GM23338 (cell line): ENCODE measurements at regions not wholly inside any gene's neighbourhood (a gene's known extent, or its start where the extent isn't known, plus 50 kb on each side); places are given as distances from the start of the nearest gene placed in this dataset.

Experiments
- ATAC-seq: fragments of 200-7000 bp; cut with Tn5 transposase; 3 replicates; pipeline ENCODE4 v1.9.1; 2020
- DNase-seq: peaks from one replicate; pipeline ENCODE4 v3.0.0-alpha.2; 2015; ENCODE audit warnings: low spot score
- H2AFZ ChIP-seq: fragments of 200-600 bp; sonication (generic); 2 replicates; pipeline ENCODE4 v1.8.0; 2016; ENCODE audit warnings: antibody characterized with exemption, mild to moderate bottlenecking, moderate library complexity
- H3F3A ChIP-seq: fragments of 200-600 bp; sonication (generic); replicated peaks from 2 replicates; pipeline ENCODE4 v1.8.0; 2017; ENCODE audit warnings: antibody characterized with exemption, mixed run types, low read depth
- H3K27ac ChIP-seq: fragments of 200-600 bp; sonication (generic); 2 replicates; pipeline ENCODE4 v1.6.1; 2016; ENCODE audit warnings: low read depth
- H3K27me3 ChIP-seq: fragments of 200-600 bp; sonication (generic); 2 replicates; pipeline ENCODE4 v1.8.0; 2016; ENCODE audit warnings: mild to moderate bottlenecking, mixed run types, moderate library complexity; ENCODE audit not compliant: insufficient read depth
- H3K36me3 ChIP-seq: fragments of 200-600 bp; sonication (generic); 2 replicates; pipeline ENCODE4 v1.8.0; 2016; ENCODE audit warnings: mild to moderate bottlenecking; ENCODE audit not compliant: insufficient read depth
- H3K4me1 ChIP-seq: fragments of 200-600 bp; sonication (generic); 2 replicates; pipeline ENCODE4 v1.8.0; 2016; ENCODE audit warnings: mild to moderate bottlenecking, moderate library complexity; ENCODE audit not compliant: insufficient read depth
- H3K4me2 ChIP-seq: fragments of 200-600 bp; sonication (generic); 2 replicates; pipeline ENCODE4 v1.7.1; 2017; ENCODE audit warnings: mixed run types
- H3K4me3 ChIP-seq: fragments of 200-600 bp; sonication (generic); 2 replicates; pipeline ENCODE4 v1.6.1; 2016; ENCODE audit warnings: mixed run types
- H3K79me2 ChIP-seq: fragments of 200-600 bp; sonication (generic); replicated peaks from 2 replicates; pipeline ENCODE4 v1.8.0; 2017; ENCODE audit warnings: mild to moderate bottlenecking; ENCODE audit not compliant: insufficient read depth
- H3K9me2 ChIP-seq: fragments of 200-600 bp; sonication (generic); 2 replicates; pipeline ENCODE4 v1.8.0; 2017; ENCODE audit not compliant: insufficient read depth
- H4K20me1 ChIP-seq: fragments of 200-600 bp; sonication (generic); replicated peaks from 2 replicates; pipeline ENCODE4 v1.8.0; 2017; ENCODE audit warnings: mild to moderate bottlenecking; ENCODE audit not compliant: insufficient read depth
- H3K27ac Mint-ChIP-seq: 2 replicates; pipeline ENCODE4 v1.8.0; 2020; ENCODE audit warnings: inconsistent platforms, mild to moderate bottlenecking, moderate library complexity, mixed read lengths
- H3K27me3 Mint-ChIP-seq: 3 replicates; pipeline ENCODE4 v1.8.0; 2022; ENCODE audit warnings: low read depth, mild to moderate bottlenecking, moderate library complexity, mixed read lengths, inconsistent platforms; ENCODE audit not compliant: insufficient read depth, poor library complexity
- H3K36me3 Mint-ChIP-seq: 3 replicates; pipeline ENCODE4 v1.8.0; 2021; ENCODE audit warnings: low read depth, mild to moderate bottlenecking, inconsistent platforms, moderate library complexity, mixed read lengths
- H3K4me1 Mint-ChIP-seq: 3 replicates; pipeline ENCODE4 v1.8.0; 2020; ENCODE audit warnings: mild to moderate bottlenecking, inconsistent platforms, mixed read lengths
- H3K4me3 Mint-ChIP-seq: 3 replicates; pipeline ENCODE4 v1.8.0; 2021; ENCODE audit warnings: moderate library complexity, mild to moderate bottlenecking, inconsistent platforms, mixed read lengths
- H3K9me3 Mint-ChIP-seq: 3 replicates; pipeline ENCODE4 v1.8.0; 2020; ENCODE audit warnings: moderate library complexity, mild to moderate bottlenecking, inconsistent platforms, mixed read lengths
- CTCF ChIP-seq, 2 experiments: fragments of 200-600 bp in 1 of 2; sonication (generic) in 1 of 2; conservative IDR thresholded peaks; 2 replicates each; pipeline versions ENCODE4 v1.5.1 to v1.6.1; 2016 to 2017; ENCODE audit warnings: antibody characterized with exemption in 2 of 2, low read depth in 2 of 2, mild to moderate bottlenecking in 2 of 2, moderate library complexity in 1 of 2
- NANOG ChIP-seq: IDR thresholded peaks from 2 replicates; pipeline ENCODE4 v1.6.1; 2016; ENCODE audit warnings: antibody characterized with exemption, borderline replicate concordance
- POLR2AphosphoS5 ChIP-seq: IDR thresholded peaks from 2 replicates; pipeline ENCODE4 v1.6.1; 2016; ENCODE audit warnings: antibody characterized with exemption, low read depth
- TF ChIP-seq, protein P1 (sequence below): fragments of 250-450 bp; sonication (Bioruptor Pico); IDR thresholded peaks from 2 replicates; pipeline ENCODE4 v1.5.0; 2020; ENCODE audit warnings: mild to moderate bottlenecking, moderate library complexity

DNA sequence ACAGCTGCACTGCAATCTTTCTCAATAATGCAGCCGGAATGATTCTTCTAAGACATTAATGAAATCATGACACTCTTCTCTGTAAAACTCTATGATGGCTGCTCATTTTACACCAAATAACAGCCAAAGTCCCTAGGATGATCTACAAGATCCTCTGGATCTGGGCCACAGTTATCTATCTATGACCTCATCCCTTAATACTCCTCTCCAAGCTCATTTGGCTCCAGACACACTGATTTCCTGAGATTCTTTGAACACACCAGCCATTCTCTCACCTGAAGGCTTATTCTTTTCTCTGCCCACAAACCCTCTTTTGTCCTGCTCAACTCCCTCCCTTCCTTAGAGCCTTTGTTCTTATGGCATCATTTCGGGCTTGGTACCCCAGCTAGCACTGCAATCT lies 577.4 kb upstream of the ANKRD30A start (continued):
- TF ChIP-seq, protein P1, sequence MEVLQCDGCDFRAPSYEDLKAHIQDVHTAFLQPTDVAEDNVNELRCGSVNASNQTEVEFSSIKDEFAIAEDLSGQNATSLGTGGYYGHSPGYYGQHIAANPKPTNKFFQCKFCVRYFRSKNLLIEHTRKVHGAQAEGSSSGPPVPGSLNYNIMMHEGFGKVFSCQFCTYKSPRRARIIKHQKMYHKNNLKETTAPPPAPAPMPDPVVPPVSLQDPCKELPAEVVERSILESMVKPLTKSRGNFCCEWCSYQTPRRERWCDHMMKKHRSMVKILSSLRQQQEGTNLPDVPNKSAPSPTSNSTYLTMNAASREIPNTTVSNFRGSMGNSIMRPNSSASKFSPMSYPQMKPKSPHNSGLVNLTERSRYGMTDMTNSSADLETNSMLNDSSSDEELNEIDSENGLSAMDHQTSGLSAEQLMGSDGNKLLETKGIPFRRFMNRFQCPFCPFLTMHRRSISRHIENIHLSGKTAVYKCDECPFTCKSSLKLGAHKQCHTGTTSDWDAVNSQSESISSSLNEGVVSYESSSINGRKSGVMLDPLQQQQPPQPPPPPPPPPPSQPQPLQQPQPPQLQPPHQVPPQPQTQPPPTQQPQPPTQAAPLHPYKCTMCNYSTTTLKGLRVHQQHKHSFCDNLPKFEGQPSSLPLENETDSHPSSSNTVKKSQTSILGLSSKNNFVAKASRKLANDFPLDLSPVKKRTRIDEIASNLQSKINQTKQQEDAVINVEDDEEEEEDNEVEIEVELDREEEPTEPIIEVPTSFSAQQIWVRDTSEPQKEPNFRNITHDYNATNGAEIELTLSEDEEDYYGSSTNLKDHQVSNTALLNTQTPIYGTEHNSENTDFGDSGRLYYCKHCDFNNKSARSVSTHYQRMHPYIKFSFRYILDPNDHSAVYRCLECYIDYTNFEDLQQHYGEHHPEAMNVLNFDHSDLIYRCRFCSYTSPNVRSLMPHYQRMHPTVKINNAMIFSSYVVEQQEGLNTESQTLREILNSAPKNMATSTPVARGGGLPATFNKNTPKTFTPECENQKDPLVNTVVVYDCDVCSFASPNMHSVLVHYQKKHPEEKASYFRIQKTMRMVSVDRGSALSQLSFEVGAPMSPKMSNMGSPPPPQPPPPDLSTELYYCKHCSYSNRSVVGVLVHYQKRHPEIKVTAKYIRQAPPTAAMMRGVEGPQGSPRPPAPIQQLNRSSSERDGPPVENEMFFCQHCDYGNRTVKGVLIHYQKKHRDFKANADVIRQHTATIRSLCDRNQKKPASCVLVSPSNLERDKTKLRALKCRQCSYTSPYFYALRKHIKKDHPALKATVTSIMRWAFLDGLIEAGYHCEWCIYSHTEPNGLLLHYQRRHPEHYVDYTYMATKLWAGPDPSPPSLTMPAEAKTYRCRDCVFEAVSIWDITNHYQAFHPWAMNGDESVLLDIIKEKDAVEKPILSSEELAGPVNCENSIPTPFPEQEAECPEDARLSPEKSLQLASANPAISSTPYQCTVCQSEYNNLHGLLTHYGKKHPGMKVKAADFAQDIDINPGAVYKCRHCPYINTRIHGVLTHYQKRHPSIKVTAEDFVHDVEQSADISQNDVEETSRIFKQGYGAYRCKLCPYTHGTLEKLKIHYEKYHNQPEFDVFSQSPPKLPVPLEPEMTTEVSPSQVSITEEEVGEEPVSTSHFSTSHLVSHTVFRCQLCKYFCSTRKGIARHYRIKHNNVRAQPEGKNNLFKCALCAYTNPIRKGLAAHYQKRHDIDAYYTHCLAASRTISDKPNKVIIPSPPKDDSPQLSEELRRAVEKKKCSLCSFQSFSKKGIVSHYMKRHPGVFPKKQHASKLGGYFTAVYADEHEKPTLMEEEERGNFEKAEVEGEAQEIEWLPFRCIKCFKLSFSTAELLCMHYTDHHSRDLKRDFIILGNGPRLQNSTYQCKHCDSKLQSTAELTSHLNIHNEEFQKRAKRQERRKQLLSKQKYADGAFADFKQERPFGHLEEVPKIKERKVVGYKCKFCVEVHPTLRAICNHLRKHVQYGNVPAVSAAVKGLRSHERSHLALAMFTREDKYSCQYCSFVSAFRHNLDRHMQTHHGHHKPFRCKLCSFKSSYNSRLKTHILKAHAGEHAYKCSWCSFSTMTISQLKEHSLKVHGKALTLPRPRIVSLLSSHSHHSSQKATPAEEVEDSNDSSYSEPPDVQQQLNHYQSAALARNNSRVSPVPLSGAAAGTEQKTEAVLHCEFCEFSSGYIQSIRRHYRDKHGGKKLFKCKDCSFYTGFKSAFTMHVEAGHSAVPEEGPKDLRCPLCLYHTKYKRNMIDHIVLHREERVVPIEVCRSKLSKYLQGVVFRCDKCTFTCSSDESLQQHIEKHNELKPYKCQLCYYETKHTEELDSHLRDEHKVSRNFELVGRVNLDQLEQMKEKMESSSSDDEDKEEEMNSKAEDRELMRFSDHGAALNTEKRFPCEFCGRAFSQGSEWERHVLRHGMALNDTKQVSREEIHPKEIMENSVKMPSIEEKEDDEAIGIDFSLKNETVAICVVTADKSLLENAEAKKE (CRISPR knock-in tag), result no peak

- Histone ChIP-seq H3K79me2 (no peaks in the 10 kb centered on the region), H3K9me2 (no peaks in the 10 kb centered on the region), H3K27me3 (no peaks in the 10 kb centered on the region), H4K20me1 (no peaks in the 10 kb centered on the region), H2AFZ (peak overlapping the region; percentile 57; the same call in 1 of the 2 replicates), H3K36me3 (no peaks in the 10 kb centered on the region), H3K4me3 (no peak overlapping the region), H3K4me2 (no peak overlapping the region), H3F3A (no peaks in the 10 kb centered on the region), H3K27ac (no peak overlapping the region), H3K4me1 (no peaks in the 10 kb centered on the region)
- Mint-ChIP-seq H3K27ac (no peak overlapping the region), H3K4me3 (no peak overlapping the region), H3K27me3 (no peaks in the 10 kb centered on the region), H3K9me3 (no peaks in the 10 kb centered on the region), H3K36me3 (no peaks in the 10 kb centered on the region), H3K4me1 (0 out of 3 replicates have a peak, but pooled peaks cover 2% of the 10 kb centered on the region)
- TF ChIP-seq POLR2AphosphoS5 (no peak), CTCF (conservative IDR thresholded peaks at IDR 0.05; ENCODE audit: low read depth in 2 of 2) (no peak), NANOG (no peak)
- TF ChIP-seq, protein P1 (CRISPR knock-in tag), result no peak
- DNase-seq (no peak), ATAC-seq (no peak)
These were observed 582.9 kb upstream of the ANKRD30A start for GRCh38 chr10:36542493-36542892.
